Osteoblast (primary cell): ENCODE measurements at regions not wholly inside any gene's neighbourhood (a gene's known extent, or its start where the extent isn't known, plus 50 kb on each side); places are given as distances from the start of the nearest gene placed in this dataset.

ENCODE experiments used
- DNase-seq: peaks from one replicate; pipeline ENCODE4 v3.0.0; 2011; ENCODE audit warnings: low spot score, mixed read lengths; ENCODE audit not compliant: insufficient read length; ENCODE audit errors: missing footprints
- H2AFZ ChIP-seq: 2 replicates; pipeline ENCODE4 v1.6.0; 2011; ENCODE audit warnings: mild to moderate bottlenecking, low read length
- H3K27ac ChIP-seq: 2 replicates; pipeline ENCODE4 v1.5.1; 2011; ENCODE audit warnings: mild to moderate bottlenecking, low read depth, low read length, moderate library complexity
- H3K27me3 ChIP-seq: 2 replicates; pipeline ENCODE4 v1.6.0; 2012; ENCODE audit warnings: mild to moderate bottlenecking, control low read depth, inconsistent platforms, low read length, moderate library complexity; ENCODE audit not compliant: insufficient read depth
- H3K36me3 ChIP-seq: 2 replicates; pipeline ENCODE4 v1.5.1; 2011; ENCODE audit warnings: mild to moderate bottlenecking, low read length, control low read depth, moderate library complexity; ENCODE audit not compliant: insufficient read depth
- H3K4me1 ChIP-seq: 2 replicates; pipeline ENCODE4 v1.5.1; 2011; ENCODE audit warnings: mild to moderate bottlenecking, low read length, control low read depth, moderate library complexity; ENCODE audit not compliant: insufficient read depth
- H3K4me2 ChIP-seq: 2 replicates; pipeline ENCODE4 v1.6.0; 2011; ENCODE audit warnings: mild to moderate bottlenecking, low read length; ENCODE audit not compliant: insufficient read depth
- H3K4me3 ChIP-seq: fragments of 200-600 bp; sonication (generic); 3 replicates; pipeline ENCODE4 v1.5.1; 2012; ENCODE audit warnings: mild to moderate bottlenecking, low read length, inconsistent platforms; ENCODE audit not compliant: insufficient read depth
- H3K79me2 ChIP-seq: 2 replicates; pipeline ENCODE4 v1.6.0; 2012; ENCODE audit warnings: mild to moderate bottlenecking, low read length, control low read depth, inconsistent platforms; ENCODE audit not compliant: insufficient read depth
- H3K9me3 ChIP-seq: 2 replicates; pipeline ENCODE4 v1.5.1; 2011; ENCODE audit warnings: low read depth, low read length, control low read depth
- H4K20me1 ChIP-seq: 2 replicates; pipeline ENCODE4 v1.6.0; 2012; ENCODE audit warnings: mild to moderate bottlenecking, low read length, control low read depth; ENCODE audit not compliant: insufficient read depth
- TF ChIP-seq, protein P1 (sequence below): IDR thresholded peaks from 2 replicates; pipeline ENCODE4 v1.5.1; 2011; ENCODE audit warnings: mild to moderate bottlenecking, low read depth, low read length, moderate library complexity; ENCODE audit errors: extremely low read depth

DNA sequence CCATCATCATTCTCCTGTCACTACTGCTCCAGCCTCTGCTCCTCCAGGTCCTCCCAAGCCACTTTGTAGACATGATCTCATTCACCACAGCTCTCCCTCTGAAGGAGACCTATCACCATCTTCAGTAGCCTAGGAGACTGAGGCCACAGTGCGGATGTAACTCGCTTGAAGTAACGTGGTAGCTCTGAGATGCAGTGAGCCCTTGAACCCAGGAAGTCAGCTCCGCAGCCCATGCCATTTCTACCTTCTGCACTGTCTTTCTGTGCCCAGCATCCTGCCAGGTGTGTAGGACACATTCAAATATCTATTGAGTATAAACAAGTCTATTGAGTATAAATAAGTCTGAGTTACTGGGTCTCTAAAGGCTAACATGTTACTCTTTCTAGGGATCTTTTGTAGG, 164.4 kb downstream of the CDH26 start:
- Histone ChIP-seq H3K4me1 (no peaks in the 10 kb centered on the region), H3K4me3 (no peak overlapping the region), H3K9me3 (no peaks in the 10 kb centered on the region), H3K79me2 (no peaks in the 10 kb centered on the region), H3K4me2 (no peak overlapping the region), H4K20me1 (no peaks in the 10 kb centered on the region), H2AFZ (no peak overlapping the region), H3K36me3 (no peaks in the 10 kb centered on the region), H3K27ac (no peak overlapping the region), H3K27me3 (no peaks in the 10 kb centered on the region)
- no peak for DNase-seq
- TF ChIP-seq, protein P1, sequence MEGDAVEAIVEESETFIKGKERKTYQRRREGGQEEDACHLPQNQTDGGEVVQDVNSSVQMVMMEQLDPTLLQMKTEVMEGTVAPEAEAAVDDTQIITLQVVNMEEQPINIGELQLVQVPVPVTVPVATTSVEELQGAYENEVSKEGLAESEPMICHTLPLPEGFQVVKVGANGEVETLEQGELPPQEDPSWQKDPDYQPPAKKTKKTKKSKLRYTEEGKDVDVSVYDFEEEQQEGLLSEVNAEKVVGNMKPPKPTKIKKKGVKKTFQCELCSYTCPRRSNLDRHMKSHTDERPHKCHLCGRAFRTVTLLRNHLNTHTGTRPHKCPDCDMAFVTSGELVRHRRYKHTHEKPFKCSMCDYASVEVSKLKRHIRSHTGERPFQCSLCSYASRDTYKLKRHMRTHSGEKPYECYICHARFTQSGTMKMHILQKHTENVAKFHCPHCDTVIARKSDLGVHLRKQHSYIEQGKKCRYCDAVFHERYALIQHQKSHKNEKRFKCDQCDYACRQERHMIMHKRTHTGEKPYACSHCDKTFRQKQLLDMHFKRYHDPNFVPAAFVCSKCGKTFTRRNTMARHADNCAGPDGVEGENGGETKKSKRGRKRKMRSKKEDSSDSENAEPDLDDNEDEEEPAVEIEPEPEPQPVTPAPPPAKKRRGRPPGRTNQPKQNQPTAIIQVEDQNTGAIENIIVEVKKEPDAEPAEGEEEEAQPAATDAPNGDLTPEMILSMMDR: no peak

DNA sequence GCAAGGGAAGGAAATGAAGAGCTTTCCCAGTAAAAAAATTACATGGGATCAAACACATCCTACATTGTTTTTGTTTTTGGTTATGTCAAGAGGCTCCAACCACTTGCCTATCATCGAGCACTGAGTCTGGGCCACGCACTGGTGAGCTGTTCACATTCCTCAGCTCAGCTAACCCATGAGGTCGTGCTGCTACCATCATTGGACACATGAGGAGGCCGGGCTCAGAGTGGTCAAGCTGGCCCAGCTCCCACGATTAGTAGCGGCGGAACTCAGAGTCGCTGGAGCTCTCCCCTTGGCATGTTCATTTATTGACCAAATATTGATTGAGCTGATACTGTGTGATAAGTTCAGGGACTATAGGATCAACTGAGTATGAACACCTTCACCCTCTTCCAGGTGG, 164.9 kb downstream of the CDH26 start:
- no peak overlapping the region for H3K27ac ChIP-seq
- H3K36me3 ChIP-seq: no peaks in the 10 kb centered on the region
- H3K4me3 ChIP-seq: no peak overlapping the region
- no peaks in the 10 kb centered on the region for H3K79me2 ChIP-seq
- no peaks in the 10 kb centered on the region for H3K9me3 ChIP-seq
- H3K4me2 ChIP-seq: no peak overlapping the region
- H2AFZ ChIP-seq: no peak overlapping the region
- no peaks in the 10 kb centered on the region for H3K4me1 ChIP-seq
- no peaks in the 10 kb centered on the region for H4K20me1 ChIP-seq
- TF ChIP-seq, protein P1: no peak
- DNase-seq: no peak
- H3K27me3 ChIP-seq: no peaks in the 10 kb centered on the region

DNA sequence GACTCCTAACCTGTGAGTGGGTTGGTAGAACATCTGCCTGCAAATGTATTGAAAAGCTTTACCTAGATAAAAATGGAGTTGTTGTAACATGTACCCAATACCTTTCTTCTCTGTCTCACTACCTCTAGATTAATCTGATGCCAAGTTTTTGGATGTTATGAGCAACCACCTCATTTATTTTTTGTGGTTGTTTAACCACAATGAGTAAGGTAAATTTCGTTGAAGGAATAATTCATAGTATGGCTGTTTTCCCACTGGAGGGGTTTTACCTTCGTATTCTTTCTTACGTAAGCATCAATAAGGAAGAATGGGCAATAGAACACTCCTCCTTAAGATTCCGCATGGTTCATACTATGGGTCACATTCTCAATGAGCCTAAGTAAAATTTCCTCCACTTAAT, 165.4 kb downstream of the CDH26 start:
- Histone ChIP-seq H3K4me1 (no peaks in the 10 kb centered on the region), H2AFZ (no peak overlapping the region), H3K79me2 (no peaks in the 10 kb centered on the region), H3K27ac (no peak overlapping the region), H3K36me3 (no peaks in the 10 kb centered on the region), H3K9me3 (no peaks in the 10 kb centered on the region), H3K4me3 (no peak overlapping the region), H3K4me2 (no peak overlapping the region), H3K27me3 (no peaks in the 10 kb centered on the region), H4K20me1 (no peaks in the 10 kb centered on the region)
- no peak for DNase-seq
- TF ChIP-seq, protein P1: no peak

DNA sequence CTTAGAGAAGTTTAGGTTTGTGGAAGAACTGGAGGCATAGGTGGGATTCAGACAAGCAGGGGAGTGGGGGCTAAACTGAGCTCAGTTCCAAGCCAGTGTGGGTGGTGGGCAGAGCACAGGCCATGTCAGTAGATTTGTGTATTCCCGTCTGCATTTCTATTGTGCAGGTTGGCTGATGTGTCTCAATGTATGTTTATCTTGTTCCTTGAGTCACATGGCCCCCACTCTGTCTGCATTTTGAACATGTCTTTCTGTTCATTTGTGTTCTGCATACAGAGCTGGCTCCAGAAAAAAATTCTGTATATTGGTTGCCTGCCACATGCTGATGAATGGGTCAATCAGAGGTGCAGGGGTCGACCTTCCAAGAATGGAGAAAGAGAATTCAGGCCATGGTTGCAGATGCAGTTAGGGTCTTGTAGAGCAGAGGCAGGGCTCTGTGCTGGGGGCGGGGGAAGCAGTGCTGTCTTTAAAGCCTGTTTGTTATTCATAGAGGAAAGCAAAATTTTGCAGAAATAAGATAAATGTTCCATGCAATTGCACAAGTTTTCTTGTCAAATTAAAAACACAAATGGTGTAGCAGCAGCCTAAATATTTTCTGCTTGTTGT, 166.7 kb downstream of the CDH26 start:
- Histone ChIP-seq H3K79me2 (no peaks in the 10 kb centered on the region), H2AFZ (no peak overlapping the region), H3K36me3 (no peaks in the 10 kb centered on the region), H3K4me3 (no peak overlapping the region), H3K4me1 (no peaks in the 10 kb centered on the region), H3K27me3 (no peaks in the 10 kb centered on the region), H3K4me2 (no peak overlapping the region), H3K9me3 (no peaks in the 10 kb centered on the region), H3K27ac (no peak overlapping the region), H4K20me1 (no peaks in the 10 kb centered on the region)
- TF ChIP-seq, protein P1: no peak
- no peak for DNase-seq
